Vagina (tissue), 2 donors: ENCODE measurements at regions not wholly inside any gene's neighbourhood (a gene's known extent, or its start where the extent isn't known, plus 50 kb on each side); places are given as distances from the start of the nearest gene placed in this dataset.

Source experiments
- CTCF ChIP-seq, 3 experiments: fragments of 450-650 bp in 2 of 3; fragments of 200-600 bp in 1 of 3; sonication (generic) in 1 of 3; IDR thresholded peaks; one replicate each; pipeline ENCODE4 v1.5.1; 2017 to 2019; ENCODE audit warnings: antibody characterized with exemption in 3 of 3, mild to moderate bottlenecking in 2 of 3, moderate library complexity in 2 of 3
- POLR2A ChIP-seq, 2 donors: fragments of 450-650 bp; IDR thresholded peaks; one replicate each; pipeline ENCODE4 v1.6.1; 2017; ENCODE audit warnings: antibody characterized with exemption in 2 of 2, mild to moderate bottlenecking in 2 of 2, moderate library complexity in 2 of 2

DNA sequence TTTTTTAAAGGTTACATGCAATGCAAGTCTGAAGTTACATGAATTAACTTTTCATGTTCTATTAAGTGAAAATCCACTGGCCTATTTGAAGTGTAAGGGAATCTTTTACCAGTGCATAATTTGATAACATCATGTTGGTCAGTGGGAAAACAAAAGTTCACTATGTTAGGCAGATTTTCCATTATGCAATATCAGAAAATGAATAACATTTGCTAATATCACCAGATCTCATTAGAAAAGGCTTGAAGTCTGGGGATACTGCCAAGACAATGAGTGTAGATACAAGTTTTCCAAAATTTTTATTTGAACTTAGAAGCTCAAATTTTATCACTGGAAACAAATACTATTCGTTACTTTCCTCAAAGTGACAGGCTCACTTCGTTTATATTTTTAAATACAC, 296.4 kb upstream of the CDH4 start:
- no peak for TF ChIP-seq CTCF (IDR thresholded peaks at IDR 0.05)
- TF ChIP-seq POLR2A (IDR thresholded peaks at IDR 0.05): no peak
